Caco-2 (cell line): ENCODE measurements at regions not wholly inside any gene's neighbourhood (a gene's known extent, or its start where the extent isn't known, plus 50 kb on each side); places are given as distances from the start of the nearest gene placed in this dataset.

Source experiments
- BruUV-seq: library from RNA; stranded (reverse); fragments of 400-500 nt; replicated peaks from 2 replicates; lab custom pipeline; 2021; lab: Mats Ljungman, UMichigan
- CTCF ChIA-PET: fragments of 300-600 bp; sonication (Branson Sonifier 250); formaldehyde crosslinking; loops from one replicate; lab custom pipeline; 2022; ENCODE audit warnings: antibody characterized with exemption; lab: Charles Lee
- POLR2A ChIA-PET: fragments of 300-600 bp; sonication (Branson Sonifier 250); formaldehyde crosslinking; loops from one replicate; lab custom pipeline; 2022; ENCODE audit warnings: antibody characterized with exemption; lab: Charles Lee
- DNase-seq, 2 experiments: peaks; one replicate each; pipeline versions ENCODE4 v3.0.0 to v3.0.0-alpha.2; 2020 to 2022
- H3K27me3 ChIP-seq: replicated peaks from 2 replicates; pipeline ENCODE4 v1.6.0; 2011; ENCODE audit warnings: low read length; ENCODE audit not compliant: control insufficient read depth, insufficient read depth
- H3K36me3 ChIP-seq: 2 replicates; pipeline ENCODE4 v1.5.1; 2011; ENCODE audit warnings: low read length; ENCODE audit not compliant: control insufficient read depth, insufficient read depth
- H3K4me1 ChIP-seq: fragments of 250-450 bp; sonication (Bioruptor Pico); 2 replicates; pipeline ENCODE4 v1.5.1; 2020; ENCODE audit warnings: mild to moderate bottlenecking
- H3K4me3 ChIP-seq: 2 replicates; pipeline ENCODE4 v1.5.1; 2011; ENCODE audit warnings: low read depth, mild to moderate bottlenecking, control low read depth, low read length
- H3K9me3 ChIP-seq: fragments of 250-450 bp; sonication (Bioruptor Pico); 2 replicates; pipeline ENCODE4 v1.5.1; 2020; ENCODE audit warnings: mild to moderate bottlenecking, moderate library complexity
- H3K27ac Mint-ChIP-seq: one replicate; pipeline ENCODE4 v1.8.0; 2022; ENCODE audit warnings: mixed read lengths; ENCODE audit not compliant: unreplicated experiment
- H3K27me3 Mint-ChIP-seq: one replicate; pipeline ENCODE4 v1.8.0; 2022; ENCODE audit warnings: mixed read lengths; ENCODE audit not compliant: insufficient read depth, unreplicated experiment
- H3K36me3 Mint-ChIP-seq: one replicate; pipeline ENCODE4 v1.8.0; 2022; ENCODE audit warnings: mild to moderate bottlenecking, mixed read lengths; ENCODE audit not compliant: insufficient read depth, unreplicated experiment
- H3K4me1 Mint-ChIP-seq: one replicate; pipeline ENCODE4 v1.8.0; 2022; ENCODE audit warnings: low read depth, mixed read lengths; ENCODE audit not compliant: unreplicated experiment
- H3K4me3 Mint-ChIP-seq: one replicate; pipeline ENCODE4 v1.8.0; 2022; ENCODE audit warnings: mild to moderate bottlenecking, moderate library complexity, mixed read lengths; ENCODE audit not compliant: unreplicated experiment
- H3K9me3 Mint-ChIP-seq: one replicate; pipeline ENCODE4 v1.8.0; 2022; ENCODE audit warnings: mixed read lengths; ENCODE audit not compliant: unreplicated experiment
- intact Hi-C: fragments of 100-400 bp; cut with micrococcal nuclease; formaldehyde crosslinking; loops from one replicate; pipeline ENCODE4 v1.10.0; 2022; ENCODE audit not compliant: unreplicated experiment
- TF ChIP-seq, protein P1 (sequence below), 2 experiments: fragments of 200-600 bp in 1 of 2; IDR thresholded peaks; 1 replicate in 1 of 2; 2 replicates in 1 of 2; pipeline versions ENCODE4 v1.5.1 to v1.8.0; 2011 to 2022; ENCODE audit warnings: antibody characterized with exemption in 1 of 2, control low read depth in 1 of 2, inconsistent platforms in 1 of 2, low read depth in 1 of 2, low read length in 1 of 2, mild to moderate bottlenecking in 1 of 2, moderate library complexity in 1 of 2; ENCODE audit not compliant: insufficient read depth in 1 of 2, severe bottlenecking in 1 of 2, unreplicated experiment in 1 of 2

DNA sequence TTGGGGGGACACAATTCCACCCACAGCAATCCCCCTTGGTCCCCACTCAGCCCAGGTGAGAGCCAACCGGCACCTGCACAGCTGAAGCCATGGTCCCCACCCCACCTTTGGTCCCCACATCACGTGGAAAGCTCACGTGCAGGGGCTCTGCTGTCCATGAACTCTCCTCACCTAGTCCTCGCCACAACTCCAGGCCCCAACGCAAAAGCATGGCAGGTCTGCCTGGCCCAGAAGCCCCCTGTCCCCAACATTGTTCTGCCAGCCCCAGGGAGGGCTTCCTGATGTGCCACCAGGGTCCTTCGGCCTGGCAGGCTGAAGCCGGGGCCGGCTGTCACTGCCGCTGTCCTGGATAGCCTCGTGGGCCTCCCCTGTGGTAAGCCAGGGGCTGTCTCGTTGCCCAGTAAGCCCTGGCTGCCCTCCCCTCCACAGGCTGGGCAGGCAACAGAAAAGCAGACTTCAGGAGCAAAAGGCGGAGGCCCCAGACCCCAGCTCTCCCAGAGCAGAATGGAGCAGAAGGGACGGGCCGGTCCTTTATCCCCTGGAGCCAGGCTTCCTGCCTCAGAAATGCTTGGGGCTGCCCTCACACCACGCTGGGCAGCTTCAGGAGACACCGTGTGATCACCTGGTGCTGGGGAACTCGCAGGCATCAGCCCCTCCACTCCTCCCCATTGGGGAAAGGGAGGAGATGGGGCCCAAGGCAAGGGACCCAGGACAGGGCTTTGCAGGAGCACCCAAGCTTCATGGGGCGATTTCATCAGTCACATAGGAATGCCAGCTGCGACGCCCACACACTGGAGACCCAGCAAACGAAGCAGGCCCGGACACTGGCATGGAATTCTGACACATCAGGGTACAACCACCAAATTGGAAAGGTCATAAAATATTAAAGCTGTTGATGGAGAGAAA lies 103.7 kb downstream of the ADRA2C start:
- intact Hi-C loops = no loop called here
- no TSS peak for BruUV-seq
- Mint-ChIP-seq H3K4me1 (peaks cover 6% of the 10 kb centered on the region), H3K27ac (no peak overlapping the region), H3K4me3 (no peak overlapping the region), H3K9me3 (no peaks in the 10 kb centered on the region), H3K36me3 (no peaks in the 10 kb centered on the region), H3K27me3 (peaks cover 13% of the 10 kb centered on the region)
- TF ChIP-seq, protein P1, sequence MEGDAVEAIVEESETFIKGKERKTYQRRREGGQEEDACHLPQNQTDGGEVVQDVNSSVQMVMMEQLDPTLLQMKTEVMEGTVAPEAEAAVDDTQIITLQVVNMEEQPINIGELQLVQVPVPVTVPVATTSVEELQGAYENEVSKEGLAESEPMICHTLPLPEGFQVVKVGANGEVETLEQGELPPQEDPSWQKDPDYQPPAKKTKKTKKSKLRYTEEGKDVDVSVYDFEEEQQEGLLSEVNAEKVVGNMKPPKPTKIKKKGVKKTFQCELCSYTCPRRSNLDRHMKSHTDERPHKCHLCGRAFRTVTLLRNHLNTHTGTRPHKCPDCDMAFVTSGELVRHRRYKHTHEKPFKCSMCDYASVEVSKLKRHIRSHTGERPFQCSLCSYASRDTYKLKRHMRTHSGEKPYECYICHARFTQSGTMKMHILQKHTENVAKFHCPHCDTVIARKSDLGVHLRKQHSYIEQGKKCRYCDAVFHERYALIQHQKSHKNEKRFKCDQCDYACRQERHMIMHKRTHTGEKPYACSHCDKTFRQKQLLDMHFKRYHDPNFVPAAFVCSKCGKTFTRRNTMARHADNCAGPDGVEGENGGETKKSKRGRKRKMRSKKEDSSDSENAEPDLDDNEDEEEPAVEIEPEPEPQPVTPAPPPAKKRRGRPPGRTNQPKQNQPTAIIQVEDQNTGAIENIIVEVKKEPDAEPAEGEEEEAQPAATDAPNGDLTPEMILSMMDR (IDR thresholded peaks at IDR 0.05; ENCODE audit: insufficient read depth in 1 of 2, low read depth in 1 of 2, low read length in 1 of 2, severe bottlenecking in 1 of 2, unreplicated experiment in 1 of 2) = no peak
- Histone ChIP-seq H3K4me1 (no peaks in the 10 kb centered on the region), H3K4me3 (no peak overlapping the region), H3K36me3 (no peaks in the 10 kb centered on the region), H3K27me3 (no peaks in the 10 kb centered on the region; the same call in none of the 2 replicates), H3K9me3 (no peaks in the 10 kb centered on the region)
- DNase-seq = peak in 1 of 2 experiments; percentile 25
- ChIA-PET POLR2A (no interaction called here), CTCF (interaction anchor here (0.6 kb wide), 1 partner anchor 66 kb away, joined by 4 read pairs; no protein-coding TSS in a partner anchor)

DNA sequence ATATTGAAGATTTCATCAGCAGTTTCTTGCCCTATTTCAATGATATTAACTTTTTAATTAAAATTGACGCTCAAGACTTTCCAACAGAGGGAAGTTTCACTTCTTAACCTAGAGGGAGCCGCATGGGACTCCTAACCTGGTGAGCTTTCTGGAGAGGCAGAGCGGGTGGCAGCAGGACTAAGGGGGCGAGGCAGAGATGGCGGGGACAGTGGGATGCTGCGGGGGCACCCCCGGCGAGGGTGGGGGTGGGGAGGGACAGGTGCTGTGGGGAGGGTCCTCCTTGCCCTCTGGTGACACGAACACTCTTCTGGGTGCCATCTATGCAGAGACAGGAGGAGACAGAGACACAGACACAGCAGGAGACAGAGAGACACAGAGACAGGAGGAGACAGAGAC lies 104.4 kb downstream of the ADRA2C start:
- no peak overlapping the region for H3K27ac Mint-ChIP-seq
- H3K9me3 Mint-ChIP-seq = no peaks in the 10 kb centered on the region
- DNase-seq = no peak
- Histone ChIP-seq H3K9me3 (no peaks in the 10 kb centered on the region), H3K4me1 (no peaks in the 10 kb centered on the region), H3K4me3 (no peak overlapping the region), H3K36me3 (no peaks in the 10 kb centered on the region), H3K27me3 (no peaks in the 10 kb centered on the region; the same call in none of the 2 replicates)
- H3K36me3 Mint-ChIP-seq = no peaks in the 10 kb centered on the region
- peaks cover 6% of the 10 kb centered on the region for H3K4me1 Mint-ChIP-seq
- H3K27me3 Mint-ChIP-seq = peaks cover 13% of the 10 kb centered on the region
- intact Hi-C loops = no loop called here
- POLR2A ChIA-PET = no interaction called here
- no TSS peak for BruUV-seq
- peak overlapping the region; percentile 18 for H3K4me3 Mint-ChIP-seq
- TF ChIP-seq, protein P1 (IDR thresholded peaks at IDR 0.05; ENCODE audit: insufficient read depth in 1 of 2, low read depth in 1 of 2, low read length in 1 of 2, severe bottlenecking in 1 of 2, unreplicated experiment in 1 of 2) = no peak
- CTCF ChIA-PET = interaction anchor here (0.6 kb wide), 1 partner anchor 67 kb away, joined by 4 read pairs; no protein-coding TSS in a partner anchor

DNA sequence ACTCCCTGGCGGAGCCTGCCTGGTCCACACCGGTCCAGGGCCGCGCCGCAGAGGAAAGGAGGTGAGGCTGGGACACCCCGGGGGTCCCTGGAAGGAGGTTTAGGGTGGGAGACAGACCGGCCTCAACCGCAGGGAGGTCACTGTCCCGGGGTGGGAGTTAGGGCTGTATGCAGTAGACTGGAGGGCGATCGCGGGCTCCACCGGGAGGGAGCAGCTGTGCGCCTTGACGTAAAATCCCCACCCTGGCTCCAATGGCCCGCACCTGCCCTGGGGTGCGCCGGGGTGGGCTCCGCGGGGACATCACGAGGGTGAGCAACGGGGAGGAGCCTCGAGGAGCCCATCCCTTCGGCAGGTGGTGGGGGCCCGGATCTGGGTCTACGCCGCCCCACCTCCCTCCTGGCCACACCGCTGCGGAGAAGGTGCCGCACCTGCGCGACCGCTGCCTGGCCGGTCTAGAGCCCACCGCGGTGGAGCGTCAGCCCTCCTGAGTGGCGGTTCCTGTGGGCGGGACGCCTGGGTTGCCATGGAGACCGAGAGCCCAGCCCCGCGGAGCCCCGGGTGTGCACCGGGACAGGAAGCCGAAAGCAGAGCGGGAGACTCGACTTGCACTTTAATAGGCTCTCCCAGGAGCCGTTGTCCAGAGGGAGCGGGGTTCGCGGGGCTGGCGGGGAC lies 105.1 kb downstream of the ADRA2C start:
- Mint-ChIP-seq H3K9me3 (no peaks in the 10 kb centered on the region), H3K4me3 (peak overlapping the region; percentile 18), H3K36me3 (no peaks in the 10 kb centered on the region), H3K27me3 (peaks cover 13% of the 10 kb centered on the region), H3K27ac (no peak overlapping the region), H3K4me1 (peaks cover 6% of the 10 kb centered on the region)
- Histone ChIP-seq H3K36me3 (no peaks in the 10 kb centered on the region), H3K9me3 (no peaks in the 10 kb centered on the region), H3K4me1 (no peaks in the 10 kb centered on the region), H3K4me3 (no peak overlapping the region), H3K27me3 (no peaks in the 10 kb centered on the region; the same call in none of the 2 replicates)
- intact Hi-C loops = no loop called here
- BruUV-seq = no TSS peak
- TF ChIP-seq, protein P1 (IDR thresholded peaks at IDR 0.05; ENCODE audit: insufficient read depth in 1 of 2, low read depth in 1 of 2, low read length in 1 of 2, severe bottlenecking in 1 of 2, unreplicated experiment in 1 of 2) = no peak
- ChIA-PET POLR2A (no interaction called here), CTCF (no interaction called here)
- no peak for DNase-seq
